K562 (cell line): ENCODE measurements at regions not wholly inside any gene's neighbourhood (a gene's known extent, or its start where the extent isn't known, plus 50 kb on each side); places are given as distances from the start of the nearest gene placed in this dataset.

ENCODE experiments used
- ATAC-seq: fragments of 200-7000 bp; cut with Tn5 transposase; 3 replicates; pipeline ENCODE4 v1.9.1; 2020; ENCODE audit warnings: moderate library complexity
- BruUV-seq: library from RNA; stranded (reverse); fragments of 400-500 nt; replicated peaks from 2 replicates; lab custom pipeline; 2021; lab: Mats Ljungman, UMichigan
- CTCF ChIA-PET: fragments of 300-600 bp; formaldehyde crosslinking; extraction: SDS; loops from one replicate; lab custom pipeline; 2021; ENCODE audit warnings: low intra/inter-chr PET ratio; lab: Yijun Ruan, JAX
- POLR2A ChIA-PET: fragments of 300-600, 350-650 bp; sonication (Branson Sonifier 250); formaldehyde crosslinking; extraction: SDS; loops from one replicate; lab custom pipeline; 2021; ENCODE audit warnings: antibody characterized with exemption, inconsistent platforms; lab: Yijun Ruan, JAX
- DNase-seq, 4 experiments: peaks; one replicate each; pipeline versions ENCODE4 v3.0.0 to v3.0.0-alpha.2; 2011 to 2018; ENCODE audit warnings: low spot score in 3 of 4, mixed read lengths in 3 of 4; ENCODE audit errors: extremely low read depth in 1 of 4
- FAIRE-seq: peaks from 2 replicates; lab custom pipeline; 2011; peaks lifted over from hg19 to GRCh38; lab: Jason Lieb, UNC
- H2AFZ ChIP-seq: 2 replicates; pipeline ENCODE4 v1.6.0; 2011; ENCODE audit warnings: low read depth, low read length, control low read depth, inconsistent platforms
- H3K27ac ChIP-seq: fragments of 200-600 bp; 3 replicates; pipeline ENCODE4 v1.8.0; 2011; ENCODE audit warnings: low read depth, mild to moderate bottlenecking, control low read depth, inconsistent platforms, low read length, moderate library complexity, mixed read lengths; ENCODE audit errors: extremely low read depth
- H3K27me3 ChIP-seq, 2 experiments: fragments of 300-600 bp in 1 of 2; 2 replicates in 1 of 2; 3 replicates in 1 of 2; pipeline versions ENCODE4 v1.6.0 to v1.8.0; 2011; ENCODE audit warnings: inconsistent platforms in 2 of 2, low read length in 2 of 2, mild to moderate bottlenecking in 1 of 2, mixed read lengths in 1 of 2, moderate library complexity in 1 of 2; ENCODE audit not compliant: control insufficient read depth in 2 of 2, insufficient read depth in 2 of 2
- H3K36me3 ChIP-seq: fragments of 300-600 bp; 3 replicates; pipeline ENCODE4 v1.8.0; 2011; ENCODE audit warnings: mild to moderate bottlenecking, low read length, inconsistent platforms; ENCODE audit not compliant: control insufficient read depth, insufficient read depth
- H3K4me1 ChIP-seq, 2 experiments: fragments of 200-600 bp in 1 of 2; replicated peaks in 1 of 2; 2 replicates in 1 of 2; 3 replicates in 1 of 2; pipeline versions ENCODE4 v1.5.1 to v1.8.0; 2011; ENCODE audit warnings: inconsistent platforms in 2 of 2, low read length in 2 of 2, mild to moderate bottlenecking in 1 of 2, mixed read lengths in 1 of 2, moderate library complexity in 1 of 2; ENCODE audit not compliant: control insufficient read depth in 2 of 2, insufficient read depth in 2 of 2
- H3K4me2 ChIP-seq: 2 replicates; pipeline ENCODE4 v1.6.1; 2011; ENCODE audit warnings: low read length, control low read depth, inconsistent platforms, mixed read lengths; ENCODE audit not compliant: insufficient read depth
- H3K4me3 ChIP-seq: fragments of 200-600 bp; sonication (generic), shearing (Covaris generic); 2 replicates; pipeline ENCODE4 v1.5.1; 2016; ENCODE audit warnings: control low read depth, inconsistent platforms
- H3K79me2 ChIP-seq: fragments of 200-600 bp; 3 replicates; pipeline ENCODE4 v1.8.0; 2011; ENCODE audit warnings: low read length, inconsistent platforms; ENCODE audit not compliant: control insufficient read depth, insufficient read depth
- H3K9ac ChIP-seq, 2 experiments: 2 replicates each; pipeline versions ENCODE4 v1.6.0 to v1.6.1; 2011; ENCODE audit warnings: low read depth in 2 of 2, low read length in 2 of 2, control low read depth in 1 of 2, inconsistent platforms in 1 of 2, mild to moderate bottlenecking in 1 of 2, mixed read lengths in 1 of 2; ENCODE audit not compliant: insufficient read depth in 1 of 2
- H3K9me1 ChIP-seq: one replicate; pipeline ENCODE4 v1.6.0; 2011; ENCODE audit warnings: inconsistent platforms, mild to moderate bottlenecking, low read length, moderate library complexity; ENCODE audit not compliant: control insufficient read depth, insufficient read depth
- H3K9me3 ChIP-seq: replicated peaks from 2 replicates; pipeline ENCODE4 v1.5.1; 2011; ENCODE audit warnings: low read depth, low read length, inconsistent platforms; ENCODE audit not compliant: control insufficient read depth, insufficient read depth
- H4K20me1 ChIP-seq: replicated peaks from 2 replicates; pipeline ENCODE4 v1.6.1; 2011; ENCODE audit warnings: low read length, inconsistent platforms, mixed read lengths; ENCODE audit not compliant: control insufficient read depth, insufficient read depth
- CBX2 ChIP-seq: fragments of 200-600 bp; sonication (generic); IDR thresholded peaks from one replicate; pipeline ENCODE4 v1.6.1; 2012; ENCODE audit warnings: mild to moderate bottlenecking, low read length, inconsistent platforms; ENCODE audit not compliant: insufficient read depth, poor library complexity, severe bottlenecking
- HDAC3 ChIP-seq: fragments of 450-650 bp; IDR thresholded peaks from 2 replicates; pipeline ENCODE4 v1.6.1; 2018; ENCODE audit warnings: borderline replicate concordance, mild to moderate bottlenecking, moderate library complexity; ENCODE audit not compliant: partially characterized antibody
- MCM3 ChIP-seq: fragments of 450-650 bp; IDR thresholded peaks from 2 replicates; pipeline ENCODE4 v1.6.1; 2016
- NR2C1 ChIP-seq, 2 experiments: fragments of 450-650 bp; IDR thresholded peaks; 2 replicates each; pipeline ENCODE4 v1.6.1; 2017; ENCODE audit warnings: mild to moderate bottlenecking in 2 of 2, antibody characterized with exemption in 1 of 2, inconsistent platforms in 1 of 2, missing compliant biosample characterization in 1 of 2, missing genetic modification characterization in 1 of 2
- NUFIP1 ChIP-seq: fragments of 450-650 bp; IDR thresholded peaks from 2 replicates; pipeline ENCODE4 v1.6.1; 2018; ENCODE audit not compliant: partially characterized antibody
- TCF7L2 ChIP-seq: fragments of 150-350 bp; IDR thresholded peaks from 2 replicates; pipeline ENCODE4 v1.6.1; 2016; ENCODE audit warnings: low read depth, mild to moderate bottlenecking, low read length, moderate library complexity
- ZFPM2 ChIP-seq: fragments of 250-450 bp; sonication (Bioruptor Pico); IDR thresholded peaks from 2 replicates; pipeline ENCODE4 v1.5.1; 2022; ENCODE audit warnings: mild to moderate bottlenecking
- WGBS: fragments of 100-300 bp; shearing (Covaris generic); methylation state at CpG from one replicate; pipeline ENCODE4 v1.1.6; 2016; ENCODE audit warnings: low coverage, mixed read lengths; ENCODE audit not compliant: insufficient coverage; ENCODE audit errors: missing lambda C conversion rate; 5-methylcytosine and 5-hydroxymethylcytosine counted together
- in situ Hi-C: fragments of 300-500 bp; cut with MboI; formaldehyde crosslinking; loops from 4 replicates; pipeline ENCODE4 v1.15.0; 2018; ENCODE audit warnings: inconsistent platforms, mixed read lengths
- intact Hi-C: fragments of 100-400 bp; cut with micrococcal nuclease; formaldehyde crosslinking; loops from 2 replicates; pipeline ENCODE4 v1.14.2; 2022
- TF ChIP-seq, protein P1 (sequence below): fragments of 450-650 bp; IDR thresholded peaks from 2 replicates; pipeline ENCODE4 v1.6.1; 2017; ENCODE audit warnings: mild to moderate bottlenecking, moderate library complexity
- TF ChIP-seq, protein P2 (sequence below): sonication (generic); formaldehyde crosslinking; IDR thresholded peaks from 2 replicates; pipeline ENCODE4 v1.8.0; 2022; ENCODE audit warnings: missing genetic modification reagents, mild to moderate bottlenecking, borderline replicate concordance

DNA sequence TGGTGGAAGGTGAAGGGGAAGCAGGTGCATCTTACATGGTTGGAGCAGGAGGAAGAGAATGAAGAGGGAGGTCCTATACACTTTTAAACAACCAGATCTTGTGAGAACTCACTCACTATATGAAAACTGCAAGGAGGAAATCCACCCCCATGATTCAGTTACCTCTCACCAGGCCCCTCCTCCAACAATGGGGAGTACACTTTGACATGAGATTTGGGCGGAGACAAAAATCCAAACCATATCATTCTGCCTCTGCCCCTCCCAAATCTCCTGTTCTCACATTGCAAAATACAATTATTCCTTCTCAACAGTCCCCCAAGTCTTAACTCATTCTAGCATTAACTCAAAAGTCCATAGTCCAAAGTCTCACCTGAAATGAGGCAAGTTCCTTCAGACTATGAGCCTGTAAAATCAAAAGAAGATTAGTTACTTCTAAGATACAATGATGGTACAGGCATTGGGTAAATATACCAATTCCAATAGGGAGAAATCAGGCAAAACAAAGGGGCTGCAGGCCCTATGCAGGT is 60.5 kb downstream of the EDN1 start:
- in situ Hi-C loops (no loop called here), intact Hi-C loops (no loop called here)
- 0% methylated on average over 1 of the region's 1 CpG for WGBS
- DNase-seq (no peak), FAIRE-seq (no peak), ATAC-seq (no peak)
- no peaks in the 10 kb centered on the region for H3K79me2 ChIP-seq
- H3K4me3 ChIP-seq: no peak overlapping the region
- peaks cover 0 to 4% of the 10 kb centered on the region in 2 experiments; a peak in 1 of 5 replicates for H3K27me3 ChIP-seq
- no peaks in the 10 kb centered on the region for H3K36me3 ChIP-seq
- no peaks in the 10 kb centered on the region for H3K9me1 ChIP-seq
- TF ChIP-seq HDAC3 (no peak), TCF7L2 (no peak), NR2C1 (IDR thresholded peaks at IDR 0.05) (no peak), NR2C1 (tag; IDR thresholded peaks at IDR 0.05) (no peak), MCM3 (no peak), NUFIP1 (no peak), ZFPM2 (CRISPR knock-in tag) (no peak), CBX2 (no peak)
- TF ChIP-seq, protein P1, sequence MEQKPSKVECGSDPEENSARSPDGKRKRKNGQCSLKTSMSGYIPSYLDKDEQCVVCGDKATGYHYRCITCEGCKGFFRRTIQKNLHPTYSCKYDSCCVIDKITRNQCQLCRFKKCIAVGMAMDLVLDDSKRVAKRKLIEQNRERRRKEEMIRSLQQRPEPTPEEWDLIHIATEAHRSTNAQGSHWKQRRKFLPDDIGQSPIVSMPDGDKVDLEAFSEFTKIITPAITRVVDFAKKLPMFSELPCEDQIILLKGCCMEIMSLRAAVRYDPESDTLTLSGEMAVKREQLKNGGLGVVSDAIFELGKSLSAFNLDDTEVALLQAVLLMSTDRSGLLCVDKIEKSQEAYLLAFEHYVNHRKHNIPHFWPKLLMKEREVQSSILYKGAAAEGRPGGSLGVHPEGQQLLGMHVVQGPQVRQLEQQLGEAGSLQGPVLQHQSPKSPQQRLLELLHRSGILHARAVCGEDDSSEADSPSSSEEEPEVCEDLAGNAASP: no peak
- TF ChIP-seq, protein P2, sequence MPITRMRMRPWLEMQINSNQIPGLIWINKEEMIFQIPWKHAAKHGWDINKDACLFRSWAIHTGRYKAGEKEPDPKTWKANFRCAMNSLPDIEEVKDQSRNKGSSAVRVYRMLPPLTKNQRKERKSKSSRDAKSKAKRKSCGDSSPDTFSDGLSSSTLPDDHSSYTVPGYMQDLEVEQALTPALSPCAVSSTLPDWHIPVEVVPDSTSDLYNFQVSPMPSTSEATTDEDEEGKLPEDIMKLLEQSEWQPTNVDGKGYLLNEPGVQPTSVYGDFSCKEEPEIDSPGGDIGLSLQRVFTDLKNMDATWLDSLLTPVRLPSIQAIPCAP (CRISPR knock-in tag): no peak
- POLR2A ChIA-PET: no interaction called here
- CTCF ChIA-PET: no interaction called here
- no peak overlapping the region for H2AFZ ChIP-seq
- no TSS peak for BruUV-seq
- no peak overlapping the region for H3K4me2 ChIP-seq
- H3K9ac ChIP-seq: no peak overlapping the region
- no peaks in the 10 kb centered on the region for H3K9me3 ChIP-seq
- no peak overlapping the region for H3K27ac ChIP-seq
- H3K4me1 ChIP-seq: no peaks in the 10 kb centered on the region
- H4K20me1 ChIP-seq: no peaks in the 10 kb centered on the region
